ENCODE measurements at regions not wholly inside any gene's neighbourhood (a gene's known extent, or its start where the extent isn't known, plus 50 kb on each side); places are given as distances from the start of the nearest gene placed in this dataset.
"Not testable (repeated sequence)": the region's sequence is repeated elsewhere in the genome, so short reads cannot be mapped to it uniquely, and the experiment has no call there.

- no peak for DNase-seq (ENCODE audit: low read depth in 2 of 2)
Measured at GRCh38 chr2:228793116-228793515, 478.0 kb downstream of the PID1 start.

DNA sequence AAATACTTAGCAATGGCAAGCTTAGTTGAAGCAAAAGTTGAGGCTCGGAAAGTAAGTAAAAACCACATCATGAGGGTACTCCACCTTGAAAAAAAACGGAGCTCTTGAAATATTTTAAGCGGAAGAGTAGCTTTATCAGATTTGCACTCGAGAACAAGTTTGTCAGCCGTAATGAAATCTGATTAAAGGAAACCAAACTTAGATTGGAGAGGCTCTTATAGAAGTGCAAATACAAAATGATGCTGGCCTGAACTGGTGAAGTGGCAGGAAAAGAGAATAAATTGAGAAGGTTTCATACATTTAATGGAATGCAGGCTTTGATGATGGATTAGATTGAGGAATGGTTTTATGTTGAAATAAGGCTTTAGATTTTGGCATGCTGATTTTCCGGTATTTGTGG, 484.2 kb downstream of the PID1 start:
- no peak for DNase-seq (ENCODE audit: low read depth in 2 of 2)

GRCh38 chr2:228782281-228782680, 488.8 kb downstream of the PID1 start:
- DNase-seq (ENCODE audit: low read depth in 2 of 2), result no peak

DNA sequence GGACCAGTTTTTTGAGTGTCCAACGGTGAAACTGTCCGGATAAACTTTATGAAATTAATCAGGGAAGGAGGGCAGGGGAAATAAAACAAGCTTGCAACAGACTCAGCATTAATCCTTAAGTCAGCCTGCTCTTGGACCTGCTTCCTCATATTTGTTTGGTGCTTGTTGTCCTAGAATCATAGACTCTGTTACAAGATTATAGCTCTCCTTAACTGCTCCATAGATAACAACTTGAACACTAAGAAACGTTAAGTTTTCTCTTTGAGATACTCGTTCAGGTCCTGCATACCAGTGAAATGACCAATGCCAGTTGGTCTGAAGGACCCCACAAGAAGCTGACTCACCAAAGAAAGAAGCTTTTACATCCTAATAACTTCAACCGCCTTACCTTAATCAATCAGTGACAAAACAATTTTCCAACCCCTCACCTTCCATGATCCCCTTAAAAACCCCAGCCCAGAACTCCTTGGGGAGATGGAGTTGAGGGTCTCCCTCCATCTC, 493.2 kb downstream of the PID1 start:
- DNase-seq (ENCODE audit: low read depth in 2 of 2), result no peak

DNA sequence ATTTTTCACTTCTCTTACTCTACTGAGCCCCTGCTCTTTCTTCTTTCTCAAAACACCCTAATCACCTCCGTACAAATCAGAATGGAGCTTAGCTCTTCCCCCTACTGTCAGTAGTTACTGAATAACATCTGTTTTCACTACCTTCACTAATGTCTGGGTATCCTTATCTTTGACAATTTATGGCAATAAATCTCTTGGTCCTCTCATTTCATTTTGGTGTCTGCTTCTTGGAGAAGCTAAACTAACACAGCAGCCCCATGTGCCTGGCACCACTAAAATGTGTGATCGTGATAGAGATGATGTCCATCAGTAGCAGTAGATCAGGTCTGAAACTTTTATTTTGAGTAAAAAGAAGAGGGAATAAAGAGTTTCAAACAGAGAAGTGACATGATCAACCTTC, 496.5 kb downstream of the PID1 start:
- DNase-seq (ENCODE audit: low read depth in 2 of 2), result no peak

- no peak for DNase-seq (ENCODE audit: low read depth in 2 of 2)
Measured at GRCh38 chr2:228771774-228772173, 499.3 kb downstream of the PID1 start.

DNA sequence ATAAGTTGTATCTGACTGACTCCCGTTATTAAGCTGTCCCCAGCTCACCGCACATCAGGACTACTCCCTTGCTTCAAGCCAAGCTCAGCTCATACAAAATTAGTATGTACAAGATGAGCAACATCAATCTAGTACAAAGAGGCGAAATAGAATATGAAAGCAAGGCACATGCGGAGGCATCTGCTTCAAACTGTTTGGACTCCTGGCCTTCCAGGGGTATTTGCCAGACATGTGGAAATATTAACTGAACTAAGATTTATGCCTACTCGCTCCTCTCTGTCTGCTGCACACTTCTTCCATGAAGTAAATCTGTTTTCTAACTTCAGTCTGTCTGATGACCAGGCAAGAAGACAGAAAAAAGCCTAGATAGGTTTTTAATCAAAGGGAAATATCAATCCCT, 499.8 kb downstream of the PID1 start:
- no peak for DNase-seq (ENCODE audit: low read depth in 2 of 2)

- DNase-seq (ENCODE audit: low read depth in 2 of 2), result no peak
Measured at GRCh38 chr2:228768818-228769217, 502.3 kb downstream of the PID1 start.

DNA sequence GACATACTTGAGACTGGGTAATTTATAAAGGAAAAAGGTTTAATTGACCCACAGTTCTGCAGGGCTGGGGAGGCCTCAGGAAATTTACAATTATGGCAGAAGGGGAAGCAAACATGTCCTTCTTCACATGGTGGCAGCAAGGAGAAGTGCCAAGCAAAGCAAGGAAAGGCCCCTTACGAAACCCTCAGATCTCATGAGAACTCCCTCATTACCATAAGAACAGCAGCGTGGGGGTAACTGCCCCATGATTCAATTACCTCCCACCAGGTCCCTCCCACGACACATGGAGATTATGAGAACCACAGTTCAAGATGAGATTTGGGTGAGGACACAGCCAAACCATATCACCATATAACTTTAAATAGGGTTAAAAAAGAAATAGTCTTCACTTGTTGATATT, 502.9 kb downstream of the PID1 start:
- not testable (repeated sequence) for DNase-seq (ENCODE audit: low read depth in 2 of 2)

DNA sequence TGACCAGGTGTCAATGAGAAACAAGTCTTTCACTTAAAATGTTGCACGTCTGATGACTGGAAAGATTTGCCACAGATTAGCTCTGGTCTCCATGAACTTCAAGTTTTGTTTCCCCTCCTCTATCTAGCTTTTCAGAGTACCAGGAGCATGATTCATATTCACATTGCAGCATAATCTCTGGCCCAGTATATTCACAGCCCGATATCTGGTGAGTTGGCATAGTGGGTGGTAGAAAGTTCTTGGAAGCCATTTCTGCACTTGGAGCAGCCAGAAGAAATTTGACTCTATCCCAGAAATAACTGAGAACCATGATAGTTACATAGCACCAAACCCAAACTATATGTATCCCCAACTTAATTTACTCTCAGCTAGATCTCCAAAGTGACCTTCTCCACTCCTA, 503.9 kb downstream of the PID1 start:
- no peak for DNase-seq (ENCODE audit: low read depth in 2 of 2)

DNA sequence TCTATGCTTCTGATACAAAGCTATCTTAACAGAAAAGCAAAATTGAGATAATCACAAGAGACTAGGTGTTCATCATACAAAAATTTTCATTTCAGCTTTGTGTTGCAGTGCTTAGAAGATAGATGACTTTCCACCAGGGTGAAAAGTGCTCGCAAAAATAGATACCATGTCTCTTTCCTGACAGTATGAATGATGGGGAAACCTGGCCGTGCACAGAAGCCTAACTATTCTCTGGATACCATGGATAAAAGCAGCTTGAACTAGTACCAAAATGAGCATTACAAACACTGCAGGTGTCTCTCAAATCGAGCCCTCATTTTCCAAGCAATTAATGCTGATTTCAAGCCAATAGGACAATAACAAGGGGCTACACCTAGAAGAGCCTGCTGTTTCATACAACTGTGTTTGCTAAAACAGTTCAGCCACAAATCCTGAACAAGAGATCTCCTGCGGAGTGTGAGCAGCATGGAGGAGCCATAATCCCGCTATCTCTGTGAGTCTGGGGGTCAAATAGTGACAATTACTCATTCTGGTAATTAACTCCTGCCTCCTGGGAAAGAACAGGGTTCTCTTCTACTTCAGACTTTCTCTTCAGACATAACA, 507.6 kb downstream of the PID1 start:
- DNase-seq (ENCODE audit: low read depth in 2 of 2), result no peak

- DNase-seq (ENCODE audit: low read depth in 2 of 2), result no peak
Measured at GRCh38 chr2:228762565-228762964, 508.5 kb downstream of the PID1 start.

- DNase-seq (ENCODE audit: low read depth in 2 of 2), result not testable (repeated sequence)
Measured at GRCh38 chr2:228755661-228756060, 515.4 kb downstream of the PID1 start.

DNA sequence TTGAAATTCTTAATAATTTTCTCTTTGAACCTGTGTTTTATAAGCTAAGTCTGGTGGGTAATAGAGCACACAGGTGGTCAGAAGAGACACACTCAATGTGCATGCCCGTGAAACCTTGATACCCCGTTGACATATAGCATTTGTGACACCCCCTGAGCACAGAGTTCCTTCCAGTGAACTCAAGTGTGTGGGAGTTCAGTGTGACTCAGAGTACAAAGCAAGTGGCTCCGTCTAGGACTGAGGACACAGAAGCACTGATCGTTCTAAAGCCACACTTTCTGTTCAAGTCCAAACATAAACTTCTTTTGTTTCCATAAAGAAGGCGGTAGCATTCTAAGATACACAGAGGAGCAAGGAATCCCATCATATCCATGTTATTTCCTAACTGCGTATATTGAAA, 523.6 kb downstream of the PID1 start:
- no peak for DNase-seq (ENCODE audit: low read depth in 2 of 2)

DNA sequence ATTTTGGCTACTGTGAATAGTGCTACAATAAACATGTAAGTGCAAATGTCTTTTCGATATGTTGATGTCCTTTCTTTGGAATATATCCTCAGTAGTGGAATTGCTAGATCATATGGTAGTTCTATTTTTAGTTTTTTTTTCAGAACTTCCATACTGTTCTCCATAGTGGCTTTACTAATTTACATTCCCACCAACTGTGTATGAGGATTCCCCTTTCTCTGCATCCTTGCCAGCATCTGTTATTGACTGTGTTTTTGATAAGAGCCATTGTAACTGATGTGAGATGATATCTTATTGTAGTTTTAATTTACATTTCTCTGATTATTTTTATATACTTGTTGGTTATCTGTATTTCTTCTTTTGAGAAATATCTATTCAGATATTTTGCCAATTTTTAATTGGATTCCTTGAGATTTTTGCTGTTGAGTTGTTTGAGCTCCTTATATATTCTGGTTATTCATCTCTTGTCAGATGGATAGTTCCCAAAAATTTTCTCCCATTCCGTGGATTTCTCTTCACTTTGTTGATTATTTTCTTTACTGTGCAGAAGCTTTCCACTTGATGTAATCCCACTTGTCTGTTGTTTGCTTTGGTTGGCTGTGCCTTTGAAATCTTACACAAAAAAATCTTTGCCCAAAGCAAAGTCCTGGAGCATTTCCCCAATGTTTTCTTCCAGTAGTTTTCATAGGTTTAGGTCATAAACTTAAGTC, 532.3 kb downstream of the PID1 start:
- DNase-seq (ENCODE audit: low read depth in 2 of 2), result no peak

- no peak for DNase-seq (ENCODE audit: low read depth in 2 of 2)
Measured at GRCh38 chr2:228735697-228736096, 535.4 kb downstream of the PID1 start.

DNA sequence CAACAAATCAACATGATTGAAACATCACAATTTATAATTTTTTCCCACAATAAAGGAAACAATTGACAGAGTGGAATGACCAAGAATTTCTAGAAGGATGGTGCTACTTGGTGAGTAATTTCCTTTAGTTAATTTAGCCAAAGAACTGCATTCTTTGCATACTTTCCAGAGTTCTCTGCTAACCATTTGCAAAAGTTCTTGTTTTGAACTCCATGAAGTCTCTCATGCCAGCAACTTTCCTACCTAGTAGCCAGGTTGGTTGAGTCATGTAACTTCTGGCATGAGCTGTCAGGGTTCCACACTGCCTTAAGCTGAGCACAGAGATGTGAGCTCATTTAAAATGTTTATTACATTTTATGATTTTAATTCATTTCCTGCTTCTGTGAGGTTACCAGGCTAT, 539.6 kb downstream of the PID1 start:
- DNase-seq (ENCODE audit: low read depth in 2 of 2), result peak in 1 of 2 donors; percentile 9

GRCh38 chr2:228728961-228729360, 542.1 kb downstream of the PID1 start:
- DNase-seq (ENCODE audit: low read depth in 2 of 2), result no peak

GRCh38 chr2:228725031-228725430, 543.5 kb upstream of the SPHKAP start:
- no peak for DNase-seq (ENCODE audit: low read depth in 2 of 2)

GRCh38 chr2:228723599-228723998, 542.1 kb upstream of the SPHKAP start:
- DNase-seq (ENCODE audit: low read depth in 2 of 2), result no peak

- no peak for DNase-seq (ENCODE audit: low read depth in 2 of 2)
Measured at GRCh38 chr2:228722311-228722710, 540.8 kb upstream of the SPHKAP start.

- no peak for DNase-seq (ENCODE audit: low read depth in 2 of 2)
Measured at GRCh38 chr2:228720895-228721294, 539.4 kb upstream of the SPHKAP start.

DNA sequence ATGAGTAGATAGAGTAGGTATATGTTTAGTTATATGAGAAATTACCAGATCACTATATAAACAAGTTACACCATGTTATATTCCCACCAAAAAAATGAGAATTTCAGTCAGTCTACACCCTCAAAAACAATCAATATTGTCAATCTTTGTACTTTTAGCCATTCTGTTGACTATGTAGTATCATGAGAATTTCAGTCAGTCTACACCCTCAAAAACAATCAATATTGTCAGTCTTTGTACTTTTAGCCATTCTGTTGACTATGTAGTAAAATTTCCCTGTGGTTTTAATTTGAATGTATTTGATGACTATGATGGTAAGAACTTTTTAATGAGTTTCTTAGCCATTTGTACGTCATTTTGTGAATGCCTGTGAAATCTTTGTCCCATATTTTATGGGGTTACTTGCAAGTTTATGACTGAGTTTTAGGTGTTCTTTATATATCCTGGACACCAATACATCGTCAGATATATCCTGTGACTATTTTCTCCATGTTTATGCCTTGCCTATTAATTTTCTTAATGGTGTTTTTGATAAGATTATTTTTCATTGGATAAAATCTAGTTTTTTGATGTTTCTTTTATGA, 528.4 kb upstream of the SPHKAP start:
- DNase-seq (ENCODE audit: low read depth in 2 of 2), result no peak

Data from dermis microvascular lymphatic vessel endothelial cell (primary cell).